BLaER1 treated with 17β-estradiol and CSF1 and Interleukin-3, amounts not matched to agents 10 nM and 100 nM (cell line): ENCODE measurements at regions not wholly inside any gene's neighbourhood (a gene's known extent, or its start where the extent isn't known, plus 50 kb on each side); places are given as distances from the start of the nearest gene placed in this dataset.
"Not testable (repeated sequence)": the region's sequence is repeated elsewhere in the genome, so short reads cannot be mapped to it uniquely, and the experiment has no call there.

Source experiments
- H3K27ac ChIP-seq, 11 experiments: shearing (Covaris generic); formaldehyde crosslinking; 2 replicates each; pipeline ENCODE4 v1.8.1; 2022
- H3K27me3 ChIP-seq, 11 experiments: shearing (Covaris generic); formaldehyde crosslinking; 2 replicates each; pipeline ENCODE4 v1.8.1; 2022
- H3K36me3 ChIP-seq, 11 experiments: shearing (Covaris generic); formaldehyde crosslinking; 2 replicates each; pipeline ENCODE4 v1.8.1; 2022
- H3K4me1 ChIP-seq, 10 experiments: shearing (Covaris generic); formaldehyde crosslinking; 2 replicates each; pipeline ENCODE4 v1.8.1; 2022
- H3K4me2 ChIP-seq, 11 experiments: shearing (Covaris generic); formaldehyde crosslinking; 2 replicates each; pipeline ENCODE4 v1.8.1; 2022
- H3K4me3 ChIP-seq, 10 experiments: shearing (Covaris generic); formaldehyde crosslinking; 2 replicates each; pipeline ENCODE4 v1.8.1; 2022
- H3K9ac ChIP-seq, 11 experiments: shearing (Covaris generic); formaldehyde crosslinking; 2 replicates each; pipeline ENCODE4 v1.8.1; 2022
- H3K9me3 ChIP-seq, 11 experiments: shearing (Covaris generic); formaldehyde crosslinking; replicated peaks in 1 of 11; 2 replicates each; pipeline ENCODE4 v1.8.1; 2022
- H4K20me1 ChIP-seq, 11 experiments: shearing (Covaris generic); formaldehyde crosslinking; 2 replicates each; pipeline ENCODE4 v1.8.1; 2022
- Cebpa-rat ChIP-seq, 11 experiments: shearing (Covaris generic); IDR thresholded peaks; 2 replicates each; pipeline ENCODE4 v1.8.1; 2022

DNA sequence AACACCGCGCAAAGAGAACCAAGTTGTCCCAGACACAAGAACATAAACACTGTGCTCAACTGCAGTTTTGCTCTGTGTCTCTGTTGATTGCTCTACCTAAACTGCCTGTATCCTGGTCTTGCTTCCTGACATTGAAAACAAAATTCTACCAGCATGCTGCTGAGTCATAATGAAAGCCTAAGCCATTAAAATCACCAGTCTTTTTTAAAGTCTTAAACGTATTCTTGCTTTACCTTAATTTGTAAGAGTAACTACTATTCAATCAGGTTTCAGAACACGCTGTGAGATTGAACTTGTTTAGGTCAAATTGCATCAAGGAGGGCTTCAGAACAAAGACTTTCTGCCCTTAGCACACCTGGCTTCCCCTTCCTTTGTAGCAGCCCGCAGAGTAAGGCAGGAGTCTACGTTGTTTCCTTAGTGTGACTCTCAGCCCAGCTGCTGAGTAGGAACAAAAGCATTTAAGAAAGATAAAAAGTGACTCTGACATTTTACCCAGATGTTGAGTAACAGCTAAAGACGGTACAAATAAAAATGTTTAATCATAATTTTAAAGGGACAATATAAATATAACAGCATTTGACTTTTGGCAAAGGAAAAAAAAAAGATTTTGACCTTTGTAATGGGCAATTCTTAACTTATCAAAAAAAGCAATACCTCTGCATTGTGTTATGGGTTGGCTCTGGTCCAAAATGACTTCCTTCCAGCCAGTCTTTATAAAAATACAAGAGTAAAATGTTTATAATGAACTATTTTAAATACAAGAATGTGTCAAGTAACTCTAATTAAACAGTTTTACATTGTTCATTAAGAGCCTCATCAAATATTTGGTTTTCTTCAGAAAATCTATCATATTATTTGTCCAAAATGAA, 186.9 kb upstream of the ADGRL4 start:
- no peak overlapping the region; a peak in 1 of 22 replicates for H3K4me2 ChIP-seq
- H4K20me1 ChIP-seq: no peaks in the 10 kb centered on the region
- H3K27me3 ChIP-seq: no peaks in the 10 kb centered on the region
- TF ChIP-seq Cebpa-rat (IDR thresholded peaks at IDR 0.05): no peak
- H3K9ac ChIP-seq: no peak overlapping the region
- H3K4me3 ChIP-seq: no peak overlapping the region
- no peaks in the 10 kb centered on the region for H3K36me3 ChIP-seq
- no peaks in the 10 kb centered on the region; a peak in 2 of 20 replicates for H3K4me1 ChIP-seq
- no peaks in the 10 kb centered on the region for H3K9me3 ChIP-seq
- H3K27ac ChIP-seq: no peak overlapping the region

DNA sequence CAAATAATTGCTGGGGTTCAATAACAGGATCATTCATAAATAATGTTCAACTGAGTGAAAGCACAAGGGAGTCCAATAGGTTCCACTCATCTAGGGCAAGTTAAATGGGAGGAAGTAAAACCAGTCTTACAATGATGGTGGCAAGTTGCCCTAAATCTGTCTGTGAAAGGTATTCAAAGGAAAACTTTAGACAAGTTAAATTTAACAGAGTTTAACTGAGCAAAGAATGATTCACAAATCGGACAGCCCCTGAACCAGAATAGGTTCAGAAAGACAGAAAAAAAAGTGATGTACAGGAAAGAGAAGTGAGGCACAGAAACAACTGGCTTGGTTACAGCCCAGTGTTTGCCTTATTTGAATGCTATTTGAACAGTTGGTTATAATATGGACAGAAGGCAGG, 183.5 kb upstream of the ADGRL4 start:
- no peak overlapping the region for H3K4me2 ChIP-seq
- H3K4me1 ChIP-seq: no peaks in the 10 kb centered on the region; a peak in 1 of 20 replicates
- H3K27ac ChIP-seq: no peak overlapping the region
- H3K36me3 ChIP-seq: no peaks in the 10 kb centered on the region
- no peak overlapping the region for H3K9ac ChIP-seq
- no peak overlapping the region for H3K4me3 ChIP-seq
- H3K27me3 ChIP-seq: no peaks in the 10 kb centered on the region
- no peaks in the 10 kb centered on the region for H4K20me1 ChIP-seq
- no peak for TF ChIP-seq Cebpa-rat (IDR thresholded peaks at IDR 0.05)
- H3K9me3 ChIP-seq: no peaks in the 10 kb centered on the region

DNA sequence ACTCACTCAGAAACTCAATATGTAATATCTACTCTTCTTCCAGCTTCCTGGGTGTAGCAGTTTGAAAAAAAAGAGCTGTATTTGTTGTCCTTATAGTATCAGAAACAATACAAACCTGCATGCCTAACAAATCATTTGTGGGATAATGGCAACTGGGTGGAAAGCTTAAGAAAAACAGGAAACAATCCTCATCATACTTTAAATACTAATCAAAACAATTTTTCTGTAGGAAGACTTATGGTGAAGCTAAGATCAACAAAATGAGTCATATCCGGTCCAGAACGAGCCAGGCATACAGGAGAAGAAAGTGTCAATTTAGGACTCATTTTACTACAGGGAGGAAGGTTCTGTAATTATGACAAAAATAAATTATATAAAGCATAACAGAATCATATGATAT, 181.8 kb upstream of the ADGRL4 start:
- Histone ChIP-seq H3K27me3 (no peaks in the 10 kb centered on the region), H3K4me2 (no peak overlapping the region), H3K9me3 (no peaks in the 10 kb centered on the region), H3K4me1 (no peaks in the 10 kb centered on the region; a peak in 1 of 20 replicates), H3K4me3 (no peak overlapping the region), H4K20me1 (no peaks in the 10 kb centered on the region), H3K27ac (no peak overlapping the region), H3K9ac (no peak overlapping the region), H3K36me3 (no peaks in the 10 kb centered on the region)
- TF ChIP-seq Cebpa-rat (IDR thresholded peaks at IDR 0.05): no peak

DNA sequence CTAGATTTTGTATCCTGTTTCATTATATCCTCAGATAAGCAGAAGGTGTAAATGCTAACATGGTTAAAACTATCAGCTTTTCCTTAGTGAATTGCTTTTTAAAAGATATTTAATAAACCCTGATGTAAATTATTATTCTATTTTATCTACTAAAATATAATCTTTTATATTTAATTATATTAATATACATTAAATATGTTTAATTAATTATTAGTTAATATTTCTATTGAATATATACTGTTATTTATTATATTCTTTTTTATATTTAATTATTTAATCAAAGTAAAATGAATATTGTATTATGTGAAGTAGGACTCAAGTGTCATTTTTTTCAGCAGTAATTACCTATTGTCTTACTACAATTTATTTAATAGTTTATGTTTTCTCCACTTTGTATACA, 179.7 kb upstream of the ADGRL4 start:
- H3K4me2 ChIP-seq: no peak overlapping the region

DNA sequence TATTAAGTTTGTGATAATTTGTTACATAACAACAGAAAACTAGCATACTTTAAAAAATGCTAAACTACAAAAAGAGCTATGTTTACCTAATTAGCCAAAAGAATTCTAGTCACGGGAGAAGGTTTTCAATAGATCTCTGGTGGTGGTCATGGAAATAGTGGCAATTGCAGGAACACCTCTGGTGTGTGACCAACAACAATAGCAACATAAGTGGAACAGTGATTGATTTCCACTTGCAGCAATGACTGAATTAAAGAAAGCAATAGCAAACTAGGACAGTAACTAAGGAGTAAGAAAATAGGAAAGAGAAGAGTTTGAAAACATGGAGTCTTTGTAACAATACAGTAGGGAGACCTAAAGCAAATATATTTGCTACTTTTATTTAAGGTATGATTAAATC, 171.3 kb upstream of the ADGRL4 start:
- no peak overlapping the region for H3K27ac ChIP-seq
- H3K27me3 ChIP-seq: no peaks in the 10 kb centered on the region
- H3K4me2 ChIP-seq: no peak overlapping the region
- H3K9me3 ChIP-seq: peaks cover 7 to 17% (median 13%) of the 10 kb centered on the region in 11 experiments
- no peak overlapping the region for H3K4me3 ChIP-seq
- H4K20me1 ChIP-seq: no peaks in the 10 kb centered on the region
- no peak for TF ChIP-seq Cebpa-rat (IDR thresholded peaks at IDR 0.05)
- no peaks in the 10 kb centered on the region for H3K4me1 ChIP-seq
- no peak overlapping the region for H3K9ac ChIP-seq
- no peaks in the 10 kb centered on the region for H3K36me3 ChIP-seq

More for the DNA sequence above, 179.7 kb upstream of the ADGRL4 start:
- no peak overlapping the region for H3K4me3 ChIP-seq
- H3K27ac ChIP-seq: no peak overlapping the region
- H3K27me3 ChIP-seq: no peaks in the 10 kb centered on the region
- no peaks in the 10 kb centered on the region for H3K36me3 ChIP-seq
- H3K4me1 ChIP-seq: no peaks in the 10 kb centered on the region
- H4K20me1 ChIP-seq: no peaks in the 10 kb centered on the region
- no peak overlapping the region for H3K9ac ChIP-seq
- no peak for TF ChIP-seq Cebpa-rat (IDR thresholded peaks at IDR 0.05)
- no peaks in the 10 kb centered on the region for H3K9me3 ChIP-seq

DNA sequence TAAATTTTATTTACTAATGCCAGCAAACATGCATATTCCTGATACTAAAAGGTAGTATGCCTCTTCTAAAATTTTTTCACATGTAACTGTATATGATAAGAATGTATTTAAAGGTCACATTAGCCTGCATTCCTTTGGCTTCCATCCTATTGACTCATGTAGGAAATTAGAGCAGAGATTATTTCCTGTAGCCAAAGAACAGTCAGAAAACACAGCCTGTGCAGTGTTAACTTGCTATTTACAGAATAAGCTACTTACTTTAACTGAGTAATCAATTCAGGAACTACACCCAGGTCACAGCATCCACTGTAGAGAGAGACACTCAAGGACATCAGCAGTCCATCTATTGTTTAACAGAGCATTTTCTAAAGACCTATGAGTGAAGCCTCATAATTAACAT, 154.5 kb upstream of the ADGRL4 start:
- H3K4me1 ChIP-seq: peaks cover 0 to 1% (median 0%) of the 10 kb centered on the region in 10 experiments; a peak in 1 of 20 replicates
- no peaks in the 10 kb centered on the region for H3K36me3 ChIP-seq
- no peaks in the 10 kb centered on the region for H4K20me1 ChIP-seq
- no peaks in the 10 kb centered on the region for H3K27me3 ChIP-seq
- no peak overlapping the region for H3K9ac ChIP-seq
- H3K9me3 ChIP-seq: peaks cover 0 to 24% (median 7%) of the 10 kb centered on the region in 11 experiments; a peak in 8 of 22 replicates
- no peak overlapping the region for H3K27ac ChIP-seq
- no peak overlapping the region for H3K4me2 ChIP-seq
- H3K4me3 ChIP-seq: no peak overlapping the region
- no peak for TF ChIP-seq Cebpa-rat (IDR thresholded peaks at IDR 0.05)

DNA sequence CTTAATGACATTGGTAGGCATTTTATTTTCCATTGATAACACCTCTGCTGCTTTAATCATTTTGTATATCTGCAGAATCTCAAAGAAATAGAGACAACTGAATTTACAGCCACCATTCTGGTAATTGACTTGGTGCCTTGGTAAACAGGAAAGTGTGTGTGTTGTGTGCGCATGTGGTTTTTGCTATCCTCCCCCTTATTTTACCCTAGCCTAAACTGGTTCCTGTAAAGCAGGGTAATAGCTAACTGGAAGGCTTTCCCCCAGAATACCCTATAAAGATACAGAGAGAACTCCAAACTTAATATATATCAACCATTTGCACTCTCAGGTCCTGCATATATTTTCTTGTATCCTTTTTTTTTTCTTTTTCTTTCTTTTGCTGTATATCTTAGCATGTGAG, 149.5 kb upstream of the ADGRL4 start:
- Histone ChIP-seq H3K36me3 (no peaks in the 10 kb centered on the region), H3K4me3 (no peak overlapping the region), H3K4me1 (peaks cover 0 to 4% (median 0%) of the 10 kb centered on the region in 10 experiments; a peak in 1 of 20 replicates), H3K4me2 (no peak overlapping the region), H3K27ac (no peak overlapping the region), H3K9me3 (peaks cover 0 to 6% (median 0%) of the 10 kb centered on the region in 11 experiments; a peak in 1 of 22 replicates), H4K20me1 (no peaks in the 10 kb centered on the region), H3K9ac (no peak overlapping the region), H3K27me3 (no peaks in the 10 kb centered on the region)
- TF ChIP-seq Cebpa-rat (IDR thresholded peaks at IDR 0.05): no peak

DNA sequence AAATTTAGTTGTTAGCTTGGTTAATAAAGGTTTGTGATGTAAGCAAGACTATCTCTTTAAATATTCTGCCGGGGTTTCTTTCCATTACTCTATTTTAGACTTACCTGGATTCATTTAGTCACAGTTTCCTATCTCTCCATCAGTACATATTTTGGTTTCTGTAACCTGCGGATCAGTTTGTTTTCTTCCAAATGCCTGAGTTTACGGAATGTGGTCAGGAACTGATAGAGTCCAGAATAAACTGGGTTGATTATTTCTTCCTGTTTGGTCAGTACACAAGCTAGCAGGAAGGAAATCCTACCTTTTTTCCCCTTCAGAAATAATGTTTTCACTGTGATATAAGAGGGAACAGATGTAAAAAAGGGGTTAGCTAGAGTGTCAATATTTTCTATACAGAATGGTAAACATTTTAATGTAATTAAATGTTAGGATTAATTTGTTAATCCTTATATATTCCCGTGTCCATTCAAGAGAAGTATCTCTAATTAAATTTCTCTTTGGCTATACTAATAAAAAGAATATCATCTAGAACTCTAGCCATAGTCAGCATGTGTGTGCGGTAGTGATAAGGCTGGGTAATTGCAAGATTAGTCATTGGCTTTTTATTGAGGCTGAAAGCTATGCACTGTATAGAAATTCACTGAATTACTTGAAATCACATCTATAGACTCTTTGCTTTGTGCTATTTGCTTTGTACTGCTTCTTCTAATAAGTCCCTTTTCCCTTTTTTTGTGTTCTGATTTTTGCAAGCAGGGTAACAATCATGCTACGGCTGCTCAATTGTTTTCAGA, 144.7 kb upstream of the ADGRL4 start:
- no peak for TF ChIP-seq Cebpa-rat (IDR thresholded peaks at IDR 0.05)
- no peak overlapping the region for H3K4me2 ChIP-seq

DNA sequence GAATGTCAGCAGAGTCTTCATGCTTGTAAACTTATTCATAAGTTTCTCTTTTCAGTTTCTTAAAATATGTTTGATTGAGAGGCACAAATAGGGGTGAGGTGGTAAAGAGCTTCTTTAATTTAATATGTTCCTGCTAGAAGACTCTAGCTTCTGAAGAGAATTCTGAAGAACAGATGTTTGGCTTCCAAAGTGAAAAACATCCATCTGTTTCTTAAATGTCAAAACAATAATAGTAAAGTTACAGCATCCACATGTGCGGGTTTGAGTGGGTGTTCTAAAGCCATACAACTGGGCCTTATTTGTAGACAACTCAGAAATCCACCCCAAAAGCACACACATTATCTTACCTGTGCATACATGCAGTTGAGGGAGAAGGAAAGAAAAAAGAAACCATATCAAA, 144.0 kb upstream of the ADGRL4 start:
- H3K4me1 ChIP-seq: no peaks in the 10 kb centered on the region
- H3K27ac ChIP-seq: no peak overlapping the region
- no peak for TF ChIP-seq Cebpa-rat (IDR thresholded peaks at IDR 0.05)
- no peaks in the 10 kb centered on the region for H3K36me3 ChIP-seq
- H3K9me3 ChIP-seq: no peaks in the 10 kb centered on the region
- H3K4me3 ChIP-seq: no peak overlapping the region
- no peaks in the 10 kb centered on the region for H4K20me1 ChIP-seq
- H3K4me2 ChIP-seq: no peak overlapping the region
- H3K9ac ChIP-seq: no peak overlapping the region
- no peaks in the 10 kb centered on the region for H3K27me3 ChIP-seq

More for the DNA sequence above, 144.7 kb upstream of the ADGRL4 start:
- H3K27me3 ChIP-seq: no peaks in the 10 kb centered on the region
- H3K27ac ChIP-seq: no peak overlapping the region
- H3K36me3 ChIP-seq: no peaks in the 10 kb centered on the region
- H3K4me3 ChIP-seq: no peak overlapping the region
- H3K9ac ChIP-seq: no peak overlapping the region
- H4K20me1 ChIP-seq: no peaks in the 10 kb centered on the region
- no peaks in the 10 kb centered on the region for H3K9me3 ChIP-seq
- peaks cover 0 to 4% (median 0%) of the 10 kb centered on the region in 10 experiments; a peak in 1 of 20 replicates for H3K4me1 ChIP-seq

DNA sequence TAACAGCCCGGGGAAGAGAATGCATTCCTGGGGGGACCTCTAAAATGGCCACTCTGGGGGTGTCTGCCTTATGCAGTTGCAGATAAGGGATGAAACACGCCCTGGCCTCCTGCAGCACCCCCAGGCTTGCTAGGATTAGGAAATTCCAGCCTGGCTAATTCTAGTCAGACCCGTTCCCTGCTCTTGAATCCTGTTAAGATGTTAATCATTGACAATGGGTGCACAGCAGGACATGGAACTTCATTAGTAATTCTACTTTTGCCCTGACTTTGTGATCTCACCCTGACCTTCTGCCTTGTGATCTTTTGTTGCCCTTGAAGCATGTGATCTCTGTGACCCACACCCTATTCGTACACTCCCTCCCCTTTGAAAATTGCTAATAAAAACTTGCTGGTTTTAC, 131.7 kb upstream of the ADGRL4 start:
- peaks cover 0 to 14% (median 0%) of the 10 kb centered on the region in 11 experiments; a peak in 2 of 22 replicates for H3K9me3 ChIP-seq

More for the DNA sequence above, 131.7 kb upstream of the ADGRL4 start:
- H3K4me1 ChIP-seq, H3K4me2 ChIP-seq, H3K27me3 ChIP-seq, H3K36me3 ChIP-seq, H4K20me1 ChIP-seq, H3K27ac ChIP-seq, H3K4me3 ChIP-seq, H3K9ac ChIP-seq: not testable (repeated sequence)
